GM12865 (cell line): ENCODE measurements at regions not wholly inside any gene's neighbourhood (a gene's known extent, or its start where the extent isn't known, plus 50 kb on each side); places are given as distances from the start of the nearest gene placed in this dataset.

Source experiments
- DNase-seq: peaks from one replicate; pipeline ENCODE4 v3.0.0; 2010; ENCODE audit warnings: low read depth
- H3K4me3 ChIP-seq: 2 replicates; pipeline ENCODE4 v1.5.1; 2011; ENCODE audit warnings: mild to moderate bottlenecking, low read depth, low read length, control low read depth
- TF ChIP-seq, protein P1 (sequence below): IDR thresholded peaks from 2 replicates; pipeline ENCODE4 v1.5.1; 2011; ENCODE audit warnings: low read length, control low read depth, low read depth, inconsistent platforms; ENCODE audit not compliant: insufficient read depth; ENCODE audit errors: missing control alignments

- DNase-seq: peak; percentile 56
These were observed 188.2 kb upstream of the SLC27A6 start for GRCh38 chr5:128777052-128777451.

GRCh38 chr5:128778474-128778873 is 186.8 kb upstream of the SLC27A6 start:
- DNase-seq: no peak
- TF ChIP-seq, protein P1, sequence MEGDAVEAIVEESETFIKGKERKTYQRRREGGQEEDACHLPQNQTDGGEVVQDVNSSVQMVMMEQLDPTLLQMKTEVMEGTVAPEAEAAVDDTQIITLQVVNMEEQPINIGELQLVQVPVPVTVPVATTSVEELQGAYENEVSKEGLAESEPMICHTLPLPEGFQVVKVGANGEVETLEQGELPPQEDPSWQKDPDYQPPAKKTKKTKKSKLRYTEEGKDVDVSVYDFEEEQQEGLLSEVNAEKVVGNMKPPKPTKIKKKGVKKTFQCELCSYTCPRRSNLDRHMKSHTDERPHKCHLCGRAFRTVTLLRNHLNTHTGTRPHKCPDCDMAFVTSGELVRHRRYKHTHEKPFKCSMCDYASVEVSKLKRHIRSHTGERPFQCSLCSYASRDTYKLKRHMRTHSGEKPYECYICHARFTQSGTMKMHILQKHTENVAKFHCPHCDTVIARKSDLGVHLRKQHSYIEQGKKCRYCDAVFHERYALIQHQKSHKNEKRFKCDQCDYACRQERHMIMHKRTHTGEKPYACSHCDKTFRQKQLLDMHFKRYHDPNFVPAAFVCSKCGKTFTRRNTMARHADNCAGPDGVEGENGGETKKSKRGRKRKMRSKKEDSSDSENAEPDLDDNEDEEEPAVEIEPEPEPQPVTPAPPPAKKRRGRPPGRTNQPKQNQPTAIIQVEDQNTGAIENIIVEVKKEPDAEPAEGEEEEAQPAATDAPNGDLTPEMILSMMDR: no peak
- no peak overlapping the region for H3K4me3 ChIP-seq

More at GRCh38 chr5:128777052-128777451, 188.2 kb upstream of the SLC27A6 start:
- peak overlapping the region; percentile 8; the same call in 1 of the 2 replicates for H3K4me3 ChIP-seq
- TF ChIP-seq, protein P1: no peak

- no peak for DNase-seq
- no peak overlapping the region for H3K4me3 ChIP-seq
- TF ChIP-seq, protein P1: no peak
These were observed 182.8 kb upstream of the SLC27A6 start for GRCh38 chr5:128782446-128782845.

- no peak for DNase-seq
- no peak overlapping the region for H3K4me3 ChIP-seq
- TF ChIP-seq, protein P1: no peak
These were observed 180.6 kb upstream of the SLC27A6 start for GRCh38 chr5:128784726-128785125.

DNA sequence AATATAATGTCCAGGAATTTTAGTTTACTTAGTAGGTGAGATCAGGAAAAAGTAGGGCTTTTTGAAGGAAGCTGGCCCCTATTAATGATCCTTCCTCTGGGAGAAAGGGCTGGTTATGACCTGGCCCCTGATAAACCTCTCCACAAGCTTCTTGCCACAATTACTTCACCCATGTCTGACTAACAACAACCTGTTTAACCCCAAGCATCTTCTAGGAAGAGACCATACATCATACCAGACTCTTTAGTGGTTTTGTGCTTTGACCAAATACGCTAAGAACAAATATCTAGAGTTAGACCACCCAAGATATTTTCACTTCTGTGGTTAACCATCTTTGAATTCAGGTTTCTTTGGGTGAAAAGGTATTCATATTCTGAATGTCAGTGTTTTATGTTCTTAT is 174.0 kb upstream of the SLC27A6 start:
- TF ChIP-seq, protein P1: no peak

GRCh38 chr5:128796506-128796905 is 168.8 kb upstream of the SLC27A6 start:
- DNase-seq: no peak
- H3K4me3 ChIP-seq: no peak overlapping the region
- TF ChIP-seq, protein P1: no peak

More for the DNA sequence above, 174.0 kb upstream of the SLC27A6 start:
- H3K4me3 ChIP-seq: no peak overlapping the region
- DNase-seq: peak; percentile 9

DNA sequence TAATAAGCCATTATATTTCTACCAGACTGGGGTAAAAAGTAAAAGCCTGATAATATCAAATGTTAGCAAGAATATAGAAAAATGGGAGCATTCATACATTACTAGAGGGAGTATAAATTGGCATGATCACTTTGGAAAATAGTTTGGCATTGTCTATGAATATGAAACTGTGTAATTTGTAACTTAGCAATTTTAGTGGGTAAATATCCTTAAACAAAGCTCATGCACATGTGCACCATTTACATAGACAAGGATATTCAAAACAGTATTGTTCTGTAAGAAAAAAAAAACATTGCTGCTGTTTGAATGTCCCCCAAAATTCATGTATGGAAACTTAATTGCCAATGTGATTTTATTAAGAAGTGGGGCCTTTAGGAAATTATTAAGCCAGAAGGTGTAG is 166.4 kb upstream of the SLC27A6 start:
- TF ChIP-seq, protein P1: no peak
- H3K4me3 ChIP-seq: no peak overlapping the region
- no peak for DNase-seq
